HCT116 (cell line): ENCODE measurements at regions not wholly inside any gene's neighbourhood (a gene's known extent, or its start where the extent isn't known, plus 50 kb on each side); places are given as distances from the start of the nearest gene placed in this dataset.

ENCODE experiments used
- CEBPB ChIP-seq: IDR thresholded peaks from 2 replicates; pipeline ENCODE4 v1.6.1; 2012; ENCODE audit warnings: low read depth
- CTCF ChIP-seq, 3 experiments: fragments of 200-600 bp in 1 of 3; sonication (generic) in 1 of 3; IDR thresholded peaks in 2 of 3; conservative IDR thresholded peaks in 1 of 3; 2 replicates each; pipeline ENCODE4 v1.5.1; 2012 to 2017; ENCODE audit warnings: low read depth in 2 of 3, low read length in 2 of 3, antibody characterized with exemption in 1 of 3, borderline replicate concordance in 1 of 3, control low read depth in 1 of 3, mild to moderate bottlenecking in 1 of 3, mixed read lengths in 1 of 3, mixed run types in 1 of 3, moderate library complexity in 1 of 3; ENCODE audit not compliant: insufficient read depth in 1 of 3
- ELF1 ChIP-seq: IDR thresholded peaks from 2 replicates; pipeline ENCODE4 v1.6.1; 2012; ENCODE audit warnings: low read depth, borderline replicate concordance
- EZH2 ChIP-seq: fragments of 200-600 bp; sonication (generic); IDR thresholded peaks from 2 replicates; pipeline ENCODE4 v1.6.1; 2017; ENCODE audit warnings: antibody characterized with exemption, mixed run types
- EZH2phosphoT487 ChIP-seq: fragments of 200-600 bp; IDR thresholded peaks from 2 replicates; pipeline ENCODE4 v1.6.1; 2018; ENCODE audit warnings: antibody characterized with exemption, borderline replicate concordance
- FOSL1 ChIP-seq: IDR thresholded peaks from 2 replicates; pipeline ENCODE4 v1.6.1; 2012; ENCODE audit warnings: low read depth
- JUND ChIP-seq: IDR thresholded peaks from 2 replicates; pipeline ENCODE4 v1.6.1; 2012
- MAX ChIP-seq: IDR thresholded peaks from 2 replicates; pipeline ENCODE4 v1.6.1; 2012

GRCh38 chr4:120435179-120435578 is 368.5 kb upstream of the MAD2L1 start:
- TF ChIP-seq EZH2phosphoT487 (no peak), MAX (no peak), CTCF (IDR thresholded peaks at IDR 0.05 in 2 of 3, conservative IDR thresholded peaks at IDR 0.05 in 1 of 3; ENCODE audit: borderline replicate concordance in 1 of 3, insufficient read depth in 1 of 3, low read depth in 2 of 3, low read length in 2 of 3) (no peak), CEBPB (no peak), FOSL1 (no peak), JUND (no peak), EZH2 (no peak), ELF1 (no peak)
